OCI-LY3 (cell line): ENCODE measurements at regions not wholly inside any gene's neighbourhood (a gene's known extent, or its start where the extent isn't known, plus 50 kb on each side); places are given as distances from the start of the nearest gene placed in this dataset.

Experiments used
- H2AFZ ChIP-seq: fragments of 200-600, 300-600 bp; shearing (Covaris generic); 2 replicates; pipeline ENCODE4 v1.6.0; 2014; ENCODE audit warnings: antibody characterized with exemption, low read depth, low read length
- H3K27ac ChIP-seq: fragments of 200-600, 300-600 bp; sonication (generic); 2 replicates; pipeline ENCODE4 v1.5.1; 2014; ENCODE audit warnings: mild to moderate bottlenecking, low read length, moderate library complexity, mixed read lengths
- H3K27me3 ChIP-seq: fragments of 200-600, 300-600 bp; sonication (generic); 2 replicates; pipeline ENCODE4 v1.6.1; 2014; ENCODE audit warnings: low read depth, low read length, mixed read lengths
- H3K36me3 ChIP-seq: fragments of 200-600, 300-600 bp; sonication (generic); replicated peaks from 2 replicates; pipeline ENCODE3; 2014; ENCODE audit warnings: low read depth, low read length, mixed read lengths
- H3K4me1 ChIP-seq: fragments of 300-600, 200-600 bp; sonication (generic); 2 replicates; pipeline ENCODE4 v1.6.1; 2014; ENCODE audit warnings: low read length, mixed read lengths
- H3K4me2 ChIP-seq: fragments of 200-600, 300-600 bp; sonication (generic); 2 replicates; pipeline ENCODE4 v1.6.1; 2014; ENCODE audit warnings: low read length, mixed read lengths
- H3K4me3 ChIP-seq: fragments of 300-600, 200-600 bp; sonication (generic); 2 replicates; pipeline ENCODE4 v1.5.1; 2014; ENCODE audit warnings: antibody characterized with exemption, mild to moderate bottlenecking, low read length, moderate library complexity
- H3K79me2 ChIP-seq: fragments of 300-600, 200-600 bp; shearing (Covaris generic); 2 replicates; pipeline ENCODE4 v1.6.1; 2014; ENCODE audit warnings: mild to moderate bottlenecking, low read length, mixed read lengths
- H3K9ac ChIP-seq: fragments of 300-600, 200-600 bp; shearing (Covaris generic); 2 replicates; pipeline ENCODE4 v1.6.0; 2014; ENCODE audit warnings: mild to moderate bottlenecking, low read length, moderate library complexity
- H3K9me3 ChIP-seq: fragments of 200-600, 300-600 bp; shearing (Covaris generic); 2 replicates; pipeline ENCODE4 v1.6.1; 2014; ENCODE audit warnings: low read length, mixed read lengths; ENCODE audit not compliant: insufficient read depth
- H4K20me1 ChIP-seq: fragments of 200-600, 300-600 bp; sonication (generic); 2 replicates; pipeline ENCODE4 v1.6.1; 2016; ENCODE audit warnings: low read length, mixed read lengths; ENCODE audit not compliant: insufficient read depth
- EZH2phosphoT487 ChIP-seq: fragments of 200-600 bp; shearing (Covaris generic); IDR thresholded peaks from 2 replicates; pipeline ENCODE4 v1.6.1; 2018; ENCODE audit warnings: antibody characterized with exemption, mixed run types, low read depth
- TF ChIP-seq, protein P1 (sequence below): fragments of 200-600, 300-600 bp; sonication (generic); IDR thresholded peaks from 2 replicates; pipeline ENCODE4 v1.5.1; 2014; ENCODE audit warnings: antibody characterized with exemption, low read length, low read depth

DNA sequence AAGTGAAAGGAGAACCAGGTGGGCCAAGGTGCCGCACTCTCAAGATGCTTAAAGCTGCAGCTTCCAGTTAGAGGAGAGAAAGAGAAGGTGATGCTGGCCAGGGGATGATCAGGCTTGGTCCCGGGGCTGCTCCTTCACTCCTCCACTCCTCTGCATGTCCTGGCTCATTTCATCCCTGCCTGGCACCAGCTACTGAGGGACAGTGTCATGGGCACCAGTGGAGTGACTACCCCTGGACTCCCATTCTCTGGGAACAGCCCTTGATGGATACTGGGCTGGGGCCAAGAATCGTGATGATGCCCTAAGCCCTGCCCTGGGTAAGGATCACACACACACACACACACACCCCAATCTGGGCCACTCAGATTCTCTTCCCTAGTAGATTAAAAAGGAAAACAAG, 243.7 kb downstream of the UACA start:
- Histone ChIP-seq H4K20me1 (no peaks in the 10 kb centered on the region), H3K27me3 (peaks cover 53% of the 10 kb centered on the region), H3K27ac (no peak overlapping the region), H3K9ac (no peak overlapping the region), H3K4me1 (peaks cover 15% of the 10 kb centered on the region), H3K79me2 (no peaks in the 10 kb centered on the region), H3K36me3 (no peaks in the 10 kb centered on the region), H3K9me3 (no peaks in the 10 kb centered on the region), H2AFZ (no peak overlapping the region), H3K4me2 (no peak overlapping the region), H3K4me3 (no peak overlapping the region)
- TF ChIP-seq, protein P1, sequence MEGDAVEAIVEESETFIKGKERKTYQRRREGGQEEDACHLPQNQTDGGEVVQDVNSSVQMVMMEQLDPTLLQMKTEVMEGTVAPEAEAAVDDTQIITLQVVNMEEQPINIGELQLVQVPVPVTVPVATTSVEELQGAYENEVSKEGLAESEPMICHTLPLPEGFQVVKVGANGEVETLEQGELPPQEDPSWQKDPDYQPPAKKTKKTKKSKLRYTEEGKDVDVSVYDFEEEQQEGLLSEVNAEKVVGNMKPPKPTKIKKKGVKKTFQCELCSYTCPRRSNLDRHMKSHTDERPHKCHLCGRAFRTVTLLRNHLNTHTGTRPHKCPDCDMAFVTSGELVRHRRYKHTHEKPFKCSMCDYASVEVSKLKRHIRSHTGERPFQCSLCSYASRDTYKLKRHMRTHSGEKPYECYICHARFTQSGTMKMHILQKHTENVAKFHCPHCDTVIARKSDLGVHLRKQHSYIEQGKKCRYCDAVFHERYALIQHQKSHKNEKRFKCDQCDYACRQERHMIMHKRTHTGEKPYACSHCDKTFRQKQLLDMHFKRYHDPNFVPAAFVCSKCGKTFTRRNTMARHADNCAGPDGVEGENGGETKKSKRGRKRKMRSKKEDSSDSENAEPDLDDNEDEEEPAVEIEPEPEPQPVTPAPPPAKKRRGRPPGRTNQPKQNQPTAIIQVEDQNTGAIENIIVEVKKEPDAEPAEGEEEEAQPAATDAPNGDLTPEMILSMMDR, result no peak
- no peak for TF ChIP-seq EZH2phosphoT487

GRCh38 chr15:70519004-70519365, 244.4 kb downstream of the UACA start:
- H3K9me3 ChIP-seq, result no peaks in the 10 kb centered on the region
- H3K4me2 ChIP-seq, result no peak overlapping the region
- H3K36me3 ChIP-seq, result no peaks in the 10 kb centered on the region
- no peak overlapping the region for H3K27ac ChIP-seq
- H3K79me2 ChIP-seq, result no peaks in the 10 kb centered on the region
- H4K20me1 ChIP-seq, result no peaks in the 10 kb centered on the region
- no peak overlapping the region for H2AFZ ChIP-seq
- peaks cover 56% of the 10 kb centered on the region for H3K27me3 ChIP-seq
- H3K4me3 ChIP-seq, result no peak overlapping the region
- no peak overlapping the region for H3K9ac ChIP-seq
- no peak for TF ChIP-seq EZH2phosphoT487
- TF ChIP-seq, protein P1, result no peak
- H3K4me1 ChIP-seq, result peaks cover 15% of the 10 kb centered on the region

DNA sequence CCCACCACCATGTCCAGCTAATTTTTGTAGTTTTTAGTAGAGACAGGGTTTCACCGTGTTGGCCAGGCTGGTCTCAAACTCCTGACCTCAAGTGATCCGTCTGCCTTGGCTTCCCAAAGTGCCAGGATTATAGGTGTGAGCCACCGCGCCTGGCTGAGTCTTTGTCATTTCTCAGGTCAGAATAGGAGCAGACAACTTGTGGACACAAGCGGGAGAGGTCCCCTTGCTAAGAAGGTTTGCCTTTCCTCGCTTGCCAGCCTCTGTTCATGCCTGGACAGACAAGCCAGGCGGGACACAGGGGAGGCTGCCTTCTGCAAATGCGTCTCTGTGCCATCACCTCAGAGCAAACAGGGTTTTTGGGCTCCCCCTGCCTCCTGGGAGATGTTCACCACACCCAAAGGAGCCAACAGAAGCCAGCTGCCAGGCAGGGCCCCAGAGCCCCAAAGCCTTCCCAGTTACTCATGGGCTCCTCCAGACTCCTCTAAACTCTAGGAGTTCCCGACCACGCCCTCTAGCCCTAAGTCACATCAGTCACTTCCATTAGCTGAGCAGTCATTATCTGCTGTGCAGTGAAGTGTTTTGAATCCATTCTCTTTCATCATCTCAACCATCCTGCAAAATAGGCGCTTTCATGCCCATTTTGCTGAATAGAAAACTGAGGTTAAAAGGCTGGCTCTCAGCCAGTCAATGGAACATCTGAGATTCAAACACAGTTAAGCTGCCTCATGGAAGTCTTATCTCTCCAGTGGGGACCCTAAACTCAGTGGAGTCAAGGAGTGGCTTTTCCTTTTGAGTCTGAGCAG, 245.0 kb downstream of the UACA start:
- no peaks in the 10 kb centered on the region for H3K79me2 ChIP-seq
- peaks cover 62% of the 10 kb centered on the region for H3K27me3 ChIP-seq
- no peak overlapping the region for H3K4me2 ChIP-seq
- no peak overlapping the region for H3K4me3 ChIP-seq
- H3K9ac ChIP-seq, result no peak overlapping the region
- no peak for TF ChIP-seq EZH2phosphoT487
- TF ChIP-seq, protein P1, result no peak
- H3K9me3 ChIP-seq, result no peaks in the 10 kb centered on the region
- H4K20me1 ChIP-seq, result no peaks in the 10 kb centered on the region
- no peaks in the 10 kb centered on the region for H3K36me3 ChIP-seq
- peaks cover 15% of the 10 kb centered on the region for H3K4me1 ChIP-seq
- no peak overlapping the region for H2AFZ ChIP-seq
- H3K27ac ChIP-seq, result no peak overlapping the region

- peaks cover 24% of the 10 kb centered on the region for H3K4me1 ChIP-seq
- H3K79me2 ChIP-seq, result no peaks in the 10 kb centered on the region
- no peak overlapping the region for H3K27ac ChIP-seq
- TF ChIP-seq, protein P1, result no peak
- TF ChIP-seq EZH2phosphoT487, result no peak
- no peak overlapping the region for H2AFZ ChIP-seq
- H3K36me3 ChIP-seq, result no peaks in the 10 kb centered on the region
- no peak overlapping the region for H3K4me2 ChIP-seq
- H3K9me3 ChIP-seq, result no peaks in the 10 kb centered on the region
- no peaks in the 10 kb centered on the region for H4K20me1 ChIP-seq
- H3K4me3 ChIP-seq, result no peak overlapping the region
- peaks cover 67% of the 10 kb centered on the region for H3K27me3 ChIP-seq
- no peak overlapping the region for H3K9ac ChIP-seq
Measured at GRCh38 chr15:70517194-70517590, 246.2 kb downstream of the UACA start.
